ENCODE measurements at regions not wholly inside any gene's neighbourhood (a gene's known extent, or its start where the extent isn't known, plus 50 kb on each side); places are given as distances from the start of the nearest gene placed in this dataset.

DNA sequence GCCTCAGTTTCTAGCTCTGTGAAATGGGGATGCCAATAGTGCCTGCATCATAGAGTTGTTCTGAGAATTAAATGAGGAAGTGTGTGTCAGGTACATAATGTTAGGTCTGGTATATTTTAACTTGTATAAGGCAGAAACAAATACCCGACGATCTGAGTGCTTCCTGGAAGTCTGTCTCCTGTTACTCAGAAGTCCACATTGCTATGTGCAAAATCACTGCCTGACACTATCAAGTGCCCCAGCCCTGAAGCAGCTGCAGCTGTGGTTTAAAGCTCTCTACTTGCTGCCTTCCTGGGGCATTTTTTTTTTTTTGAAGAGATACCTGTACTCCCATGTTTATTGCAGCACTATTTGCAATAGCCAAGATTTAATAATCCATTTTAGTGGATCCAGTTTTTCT lies 125.3 kb downstream of the SLC4A3 start:
- Histone ChIP-seq H3K27me3 (no peaks in the 10 kb centered on the region), H3K4me3 (no peak overlapping the region), H3K27ac (no peak overlapping the region), H3K9me3 (peaks cover 0 to 2% (median 0%) of the 10 kb centered on the region in 4 donors), H3K36me3 (no peaks in the 10 kb centered on the region), H3K4me1 (no peaks in the 10 kb centered on the region)
- TF ChIP-seq, protein P1, sequence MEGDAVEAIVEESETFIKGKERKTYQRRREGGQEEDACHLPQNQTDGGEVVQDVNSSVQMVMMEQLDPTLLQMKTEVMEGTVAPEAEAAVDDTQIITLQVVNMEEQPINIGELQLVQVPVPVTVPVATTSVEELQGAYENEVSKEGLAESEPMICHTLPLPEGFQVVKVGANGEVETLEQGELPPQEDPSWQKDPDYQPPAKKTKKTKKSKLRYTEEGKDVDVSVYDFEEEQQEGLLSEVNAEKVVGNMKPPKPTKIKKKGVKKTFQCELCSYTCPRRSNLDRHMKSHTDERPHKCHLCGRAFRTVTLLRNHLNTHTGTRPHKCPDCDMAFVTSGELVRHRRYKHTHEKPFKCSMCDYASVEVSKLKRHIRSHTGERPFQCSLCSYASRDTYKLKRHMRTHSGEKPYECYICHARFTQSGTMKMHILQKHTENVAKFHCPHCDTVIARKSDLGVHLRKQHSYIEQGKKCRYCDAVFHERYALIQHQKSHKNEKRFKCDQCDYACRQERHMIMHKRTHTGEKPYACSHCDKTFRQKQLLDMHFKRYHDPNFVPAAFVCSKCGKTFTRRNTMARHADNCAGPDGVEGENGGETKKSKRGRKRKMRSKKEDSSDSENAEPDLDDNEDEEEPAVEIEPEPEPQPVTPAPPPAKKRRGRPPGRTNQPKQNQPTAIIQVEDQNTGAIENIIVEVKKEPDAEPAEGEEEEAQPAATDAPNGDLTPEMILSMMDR (IDR thresholded peaks at IDR 0.05) = no peak
- no peak for TF ChIP-seq EP300 (IDR thresholded peaks at IDR 0.05)
- no peak for TF ChIP-seq POLR2A (IDR thresholded peaks at IDR 0.05)
- no peak for DNase-seq (ENCODE audit: low spot score in 2 of 2)
- 62 to 78% methylated on average over 2 of the region's 2 CpGs for WGBS, 2 donors

DNA sequence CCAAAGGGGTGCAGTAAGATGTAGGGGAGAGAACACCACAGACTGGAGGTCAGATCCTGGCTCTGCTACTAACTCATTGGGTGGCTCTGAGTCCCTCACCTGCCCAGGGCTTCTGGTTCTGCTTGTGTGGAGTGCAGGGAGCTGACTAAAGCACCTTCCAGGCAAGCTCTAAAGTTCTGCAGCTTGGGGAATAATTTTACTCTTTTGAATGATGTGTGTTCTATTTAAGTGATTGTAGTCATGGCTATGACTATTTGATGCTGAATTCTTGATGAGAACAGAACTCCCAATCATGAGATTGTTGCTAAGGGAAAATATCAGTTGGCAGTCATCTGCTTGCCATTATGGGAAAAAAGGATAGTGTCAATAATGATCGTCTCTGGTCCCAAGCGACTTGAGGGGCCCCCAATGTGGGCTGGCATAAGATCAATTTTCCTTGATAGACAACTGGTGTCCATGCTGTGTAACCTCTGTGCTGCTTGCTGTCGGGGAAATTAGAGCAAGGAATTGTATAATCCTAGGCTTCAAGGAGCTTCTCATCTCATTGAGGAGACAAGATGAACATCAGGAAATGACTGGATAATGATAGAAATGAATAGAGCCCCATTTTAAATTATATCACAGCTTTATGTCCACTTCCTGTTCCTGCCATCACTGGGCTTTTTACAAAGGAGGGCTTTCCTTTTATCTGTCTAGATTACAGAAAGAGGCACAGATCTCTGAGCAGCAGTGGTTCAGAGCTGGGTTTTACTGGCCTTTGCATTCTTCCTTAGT lies 131.7 kb downstream of the SLC4A3 start:
- H3K36me3 ChIP-seq = no peaks in the 10 kb centered on the region
- peaks cover 0 to 8% (median 0%) of the 10 kb centered on the region in 4 donors for H3K9me3 ChIP-seq
- no peak overlapping the region for H3K4me3 ChIP-seq
- no peaks in the 10 kb centered on the region for H3K4me1 ChIP-seq
- no peak for DNase-seq (ENCODE audit: low spot score in 2 of 2)
- 49 to 68% methylated on average over 3 of the region's 3 CpGs for WGBS, 2 donors
- H3K27me3 ChIP-seq = no peaks in the 10 kb centered on the region
- TF ChIP-seq POLR2A (IDR thresholded peaks at IDR 0.05) (no peak), EP300 (IDR thresholded peaks at IDR 0.05) (no peak)
- TF ChIP-seq, protein P1 (IDR thresholded peaks at IDR 0.05) = no peak
- H3K27ac ChIP-seq = no peak overlapping the region

DNA sequence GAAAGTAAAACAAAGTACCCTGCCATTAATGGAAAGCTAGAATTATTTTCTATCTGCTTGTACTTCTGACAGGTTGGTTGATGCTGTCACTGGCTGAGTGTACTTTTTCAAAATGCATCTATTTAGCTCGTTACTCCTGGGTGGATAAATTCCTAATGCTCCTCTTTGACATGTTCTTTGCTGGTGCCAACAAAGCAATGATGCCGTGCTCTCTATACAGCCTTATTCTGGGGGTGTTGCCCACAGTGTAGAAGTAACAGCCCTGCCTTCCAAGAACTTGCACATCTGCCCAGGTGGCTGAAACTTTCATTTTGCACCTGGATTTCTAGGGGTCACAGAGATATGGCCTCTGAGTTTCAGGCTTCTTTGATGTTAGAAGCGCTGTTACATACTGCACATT lies 132.4 kb downstream of the SLC4A3 start:
- Histone ChIP-seq H3K36me3 (no peaks in the 10 kb centered on the region), H3K4me1 (no peaks in the 10 kb centered on the region), H3K4me3 (no peak overlapping the region), H3K27ac (no peak overlapping the region), H3K27me3 (no peaks in the 10 kb centered on the region), H3K9me3 (peaks cover 0 to 10% (median 0%) of the 10 kb centered on the region in 4 donors)
- no peak for TF ChIP-seq EP300 (IDR thresholded peaks at IDR 0.05)
- no peak for TF ChIP-seq POLR2A (IDR thresholded peaks at IDR 0.05)
- TF ChIP-seq, protein P1 (IDR thresholded peaks at IDR 0.05) = no peak
- WGBS, 2 donors = 54 to 59% methylated on average over 3 of the region's 3 CpGs
- no peak for DNase-seq (ENCODE audit: low spot score in 2 of 2)

DNA sequence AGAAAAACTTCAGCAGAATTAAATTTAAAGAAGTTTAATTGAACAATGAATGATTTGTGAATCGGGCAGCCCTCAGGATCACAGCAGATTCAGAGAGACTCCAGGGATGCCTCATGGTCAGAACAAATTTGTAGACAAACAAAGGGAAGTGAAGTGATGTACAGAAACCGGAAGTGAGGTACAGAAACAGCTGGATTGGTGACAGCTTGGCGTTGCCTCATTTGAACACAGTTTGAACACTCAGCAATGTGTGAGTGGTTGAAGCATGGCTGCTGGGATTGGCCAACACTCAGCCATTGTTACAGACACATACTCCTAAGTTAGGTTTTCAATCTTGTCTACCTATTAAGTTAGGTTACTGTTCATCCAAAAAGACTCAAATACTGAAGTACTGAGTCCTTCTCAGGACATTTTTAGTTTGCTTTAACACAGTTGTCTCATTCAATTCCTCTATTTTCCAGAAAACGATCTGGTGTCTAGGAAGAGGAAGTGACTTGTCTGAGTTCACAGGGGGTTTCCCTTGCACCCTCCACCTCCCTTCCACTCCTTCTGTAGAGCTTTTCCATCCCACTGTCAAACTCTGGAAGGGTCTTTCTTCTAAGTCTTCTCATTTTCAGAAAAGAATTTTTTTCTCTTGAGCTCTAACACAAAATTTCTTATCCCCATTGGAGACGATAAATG lies 137.9 kb downstream of the SLC4A3 start:
- H3K27me3 ChIP-seq = no peaks in the 10 kb centered on the region
- no peak for DNase-seq (ENCODE audit: low spot score in 2 of 2)
- no peaks in the 10 kb centered on the region for H3K36me3 ChIP-seq
- no peak overlapping the region for H3K27ac ChIP-seq
- no peaks in the 10 kb centered on the region for H3K4me1 ChIP-seq
- TF ChIP-seq POLR2A (IDR thresholded peaks at IDR 0.05) (no peak), EP300 (IDR thresholded peaks at IDR 0.05) (no peak)
- TF ChIP-seq, protein P1 (IDR thresholded peaks at IDR 0.05) = no peak
- WGBS, 2 donors = 58 to 67% methylated on average over 5 of the region's 5 CpGs
- no peak overlapping the region for H3K4me3 ChIP-seq
- peaks cover 0 to 7% (median 0%) of the 10 kb centered on the region in 4 donors for H3K9me3 ChIP-seq

DNA sequence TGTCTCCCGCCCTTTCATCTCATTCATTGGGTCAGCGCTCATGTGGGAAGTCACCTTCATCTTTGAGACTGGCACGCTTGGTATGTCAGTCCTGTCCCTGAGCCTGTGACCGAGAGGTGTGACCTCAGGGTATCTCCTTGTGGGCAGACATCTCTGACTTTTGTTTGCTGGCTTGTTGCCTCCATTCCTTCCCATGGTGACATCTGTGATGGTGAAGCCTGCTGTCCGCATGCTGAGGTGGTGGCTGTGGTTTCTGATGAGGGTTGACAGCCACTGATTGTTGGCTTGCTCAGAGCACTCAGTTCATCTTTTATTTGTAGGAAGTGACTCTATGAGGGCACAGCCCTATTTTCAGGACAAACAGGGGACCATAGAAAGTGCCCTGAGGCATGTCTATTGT lies 139.2 kb downstream of the SLC4A3 start:
- 93 to 99% methylated on average over 5 of the region's 5 CpGs for WGBS, 2 donors
- Histone ChIP-seq H3K4me3 (no peak overlapping the region), H3K27ac (no peak overlapping the region), H3K4me1 (no peaks in the 10 kb centered on the region), H3K27me3 (no peaks in the 10 kb centered on the region), H3K36me3 (no peaks in the 10 kb centered on the region), H3K9me3 (peaks cover 0 to 7% (median 0%) of the 10 kb centered on the region in 4 donors)
- no peak for DNase-seq (ENCODE audit: low spot score in 2 of 2)
- no peak for TF ChIP-seq EP300 (IDR thresholded peaks at IDR 0.05)
- TF ChIP-seq POLR2A (IDR thresholded peaks at IDR 0.05) = no peak
- TF ChIP-seq, protein P1 (IDR thresholded peaks at IDR 0.05) = no peak
